ENCODE measurements at regions not wholly inside any gene's neighbourhood (a gene's known extent, or its start where the extent isn't known, plus 50 kb on each side); places are given as distances from the start of the nearest gene placed in this dataset.
"Not testable (repeated sequence)": the region's sequence is repeated elsewhere in the genome, so short reads cannot be mapped to it uniquely, and the experiment has no call there.

DNA sequence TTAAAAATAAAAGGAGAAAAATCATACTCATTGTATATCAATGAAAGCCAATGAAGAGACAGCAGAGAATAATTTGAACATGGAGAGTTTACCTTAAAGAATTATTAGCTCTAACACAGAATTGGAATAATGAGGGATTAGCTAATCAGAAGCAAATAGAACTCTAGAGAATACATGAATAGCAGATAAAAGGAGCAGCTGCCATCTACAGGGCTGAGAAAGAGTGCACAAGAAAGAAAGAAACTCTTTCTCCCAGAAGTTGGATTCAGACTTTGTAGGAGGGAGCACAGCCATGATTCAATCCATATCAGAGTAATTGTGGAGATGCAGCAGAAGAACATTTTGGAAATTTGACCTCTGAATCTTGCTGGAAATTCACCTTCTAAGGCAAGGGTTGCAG is 1171.2 kb downstream of the PLA2G4A start:
- Mint-ChIP-seq H3K4me3 (ENCODE audit: low read depth) (no peak overlapping the region), H3K27ac (no peak overlapping the region), H3K27me3 (no peaks in the 10 kb centered on the region), H3K9me3 (ENCODE audit: low read depth) (peaks cover 12% of the 10 kb centered on the region), H3K36me3 (ENCODE audit: insufficient read depth) (no peaks in the 10 kb centered on the region), H3K4me1 (ENCODE audit: low read depth) (no peaks in the 10 kb centered on the region)
- DNase-seq (ENCODE audit: low spot score, unreplicated experiment): no peak
- TF ChIP-seq, protein P1, sequence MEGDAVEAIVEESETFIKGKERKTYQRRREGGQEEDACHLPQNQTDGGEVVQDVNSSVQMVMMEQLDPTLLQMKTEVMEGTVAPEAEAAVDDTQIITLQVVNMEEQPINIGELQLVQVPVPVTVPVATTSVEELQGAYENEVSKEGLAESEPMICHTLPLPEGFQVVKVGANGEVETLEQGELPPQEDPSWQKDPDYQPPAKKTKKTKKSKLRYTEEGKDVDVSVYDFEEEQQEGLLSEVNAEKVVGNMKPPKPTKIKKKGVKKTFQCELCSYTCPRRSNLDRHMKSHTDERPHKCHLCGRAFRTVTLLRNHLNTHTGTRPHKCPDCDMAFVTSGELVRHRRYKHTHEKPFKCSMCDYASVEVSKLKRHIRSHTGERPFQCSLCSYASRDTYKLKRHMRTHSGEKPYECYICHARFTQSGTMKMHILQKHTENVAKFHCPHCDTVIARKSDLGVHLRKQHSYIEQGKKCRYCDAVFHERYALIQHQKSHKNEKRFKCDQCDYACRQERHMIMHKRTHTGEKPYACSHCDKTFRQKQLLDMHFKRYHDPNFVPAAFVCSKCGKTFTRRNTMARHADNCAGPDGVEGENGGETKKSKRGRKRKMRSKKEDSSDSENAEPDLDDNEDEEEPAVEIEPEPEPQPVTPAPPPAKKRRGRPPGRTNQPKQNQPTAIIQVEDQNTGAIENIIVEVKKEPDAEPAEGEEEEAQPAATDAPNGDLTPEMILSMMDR (IDR thresholded peaks at IDR 0.05; ENCODE audit: unreplicated experiment): no peak

DNA sequence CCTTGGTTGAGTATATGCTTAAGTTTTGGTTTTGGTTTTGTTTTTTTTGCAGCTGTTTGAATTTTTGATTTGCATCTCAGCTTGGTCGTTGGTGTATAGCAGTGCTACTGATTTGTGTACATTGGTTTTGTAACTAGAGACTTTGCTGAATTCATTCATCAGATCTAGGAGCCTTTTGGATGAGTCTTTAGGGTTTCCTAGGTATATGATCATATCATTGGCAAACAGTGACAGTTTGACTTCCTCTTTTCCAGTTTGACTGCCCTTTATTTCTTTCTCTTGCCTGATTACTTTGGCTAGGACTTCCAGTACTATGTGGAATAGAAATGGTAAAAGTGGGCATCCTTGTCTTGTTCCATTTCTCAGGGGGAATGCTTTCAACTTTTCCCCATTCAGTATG is 1174.9 kb downstream of the PLA2G4A start:
- H3K4me3 Mint-ChIP-seq (ENCODE audit: low read depth); H3K27me3 Mint-ChIP-seq; H3K4me1 Mint-ChIP-seq (ENCODE audit: low read depth); DNase-seq (ENCODE audit: low spot score, unreplicated experiment); H3K27ac Mint-ChIP-seq; H3K36me3 Mint-ChIP-seq (ENCODE audit: insufficient read depth): not testable (repeated sequence)
- H3K9me3 Mint-ChIP-seq (ENCODE audit: low read depth): peaks cover 12% of the 10 kb centered on the region

- no peak overlapping the region for H3K4me3 Mint-ChIP-seq (ENCODE audit: low read depth)
- DNase-seq (ENCODE audit: low spot score, unreplicated experiment): no peak
- TF ChIP-seq, protein P1 (IDR thresholded peaks at IDR 0.05; ENCODE audit: unreplicated experiment): no peak
- H3K4me1 Mint-ChIP-seq (ENCODE audit: low read depth): no peaks in the 10 kb centered on the region
- H3K36me3 Mint-ChIP-seq (ENCODE audit: insufficient read depth): no peaks in the 10 kb centered on the region
- H3K9me3 Mint-ChIP-seq (ENCODE audit: low read depth): peaks cover 12% of the 10 kb centered on the region
- no peak overlapping the region for H3K27ac Mint-ChIP-seq
- no peaks in the 10 kb centered on the region for H3K27me3 Mint-ChIP-seq
Observed at GRCh38 chr1:188004849-188005248, 1176.1 kb downstream of the PLA2G4A start.

GRCh38 chr1:188006354-188006753 is 1177.6 kb downstream of the PLA2G4A start:
- TF ChIP-seq, protein P1 (IDR thresholded peaks at IDR 0.05; ENCODE audit: unreplicated experiment): no peak
- Mint-ChIP-seq H3K9me3 (ENCODE audit: low read depth) (peaks cover 12% of the 10 kb centered on the region), H3K4me1 (ENCODE audit: low read depth) (no peaks in the 10 kb centered on the region), H3K27ac (no peak overlapping the region), H3K27me3 (no peaks in the 10 kb centered on the region), H3K4me3 (ENCODE audit: low read depth) (no peak overlapping the region), H3K36me3 (ENCODE audit: insufficient read depth) (no peaks in the 10 kb centered on the region)
- no peak for DNase-seq (ENCODE audit: low spot score, unreplicated experiment)

DNA sequence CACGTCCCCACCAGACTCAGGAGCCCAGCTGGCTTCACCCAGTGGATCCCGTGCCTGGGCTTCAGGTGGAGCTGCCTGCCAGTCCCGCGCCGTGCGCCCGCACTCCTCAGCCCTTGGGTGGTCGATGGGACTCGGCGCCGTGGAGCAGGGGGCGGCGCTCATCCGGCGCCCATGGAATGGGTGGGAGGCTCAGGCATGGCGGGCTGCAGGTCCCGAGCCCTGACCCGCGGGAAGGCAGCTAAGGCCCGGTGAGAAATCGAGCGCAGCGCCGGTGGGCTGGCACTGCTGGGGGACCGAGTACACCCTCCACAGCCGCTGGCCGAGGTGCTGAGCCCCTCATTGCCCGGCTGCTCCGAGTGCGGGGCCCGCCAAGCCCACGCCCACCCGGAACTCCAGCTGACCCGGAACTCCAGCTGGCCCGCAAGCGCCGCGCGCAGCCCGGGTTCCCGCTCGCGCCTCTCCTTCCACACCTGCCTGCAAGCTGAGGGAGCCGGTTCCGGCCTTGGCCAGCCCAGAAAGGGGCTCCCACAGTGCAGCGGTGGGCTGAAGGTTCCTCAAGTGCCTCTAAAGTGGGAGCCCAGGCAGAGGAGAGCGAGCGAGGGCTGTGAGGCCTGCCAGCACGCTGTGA is 1184.6 kb downstream of the PLA2G4A start:
- not testable (repeated sequence) for H3K4me1 Mint-ChIP-seq (ENCODE audit: low read depth); DNase-seq (ENCODE audit: low spot score, unreplicated experiment); H3K27ac Mint-ChIP-seq; H3K36me3 Mint-ChIP-seq (ENCODE audit: insufficient read depth); H3K27me3 Mint-ChIP-seq; H3K4me3 Mint-ChIP-seq (ENCODE audit: low read depth); H3K9me3 Mint-ChIP-seq (ENCODE audit: low read depth)

DNA sequence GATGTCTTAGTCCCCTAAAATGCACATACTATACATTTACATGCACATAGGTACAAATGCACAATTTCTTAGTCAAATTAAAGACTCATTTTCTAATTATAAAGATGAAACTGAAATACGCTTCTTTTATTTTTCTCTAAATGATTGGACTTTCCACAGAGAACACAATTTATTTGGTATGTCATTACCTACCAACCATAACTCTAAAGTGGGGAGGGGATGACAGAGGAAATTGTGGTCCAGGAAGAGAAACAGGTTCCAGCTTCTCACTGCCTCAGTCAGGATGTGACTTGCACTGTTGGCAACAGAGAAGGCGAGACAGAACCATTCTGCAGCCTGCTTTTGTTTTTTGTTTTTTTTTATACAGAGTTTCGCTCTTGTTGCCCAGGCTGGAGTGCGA is 1189.2 kb downstream of the PLA2G4A start:
- Mint-ChIP-seq H3K4me1 (ENCODE audit: low read depth) (no peaks in the 10 kb centered on the region), H3K27me3 (no peaks in the 10 kb centered on the region), H3K36me3 (ENCODE audit: insufficient read depth) (no peaks in the 10 kb centered on the region), H3K27ac (no peak overlapping the region), H3K9me3 (ENCODE audit: low read depth) (no peaks in the 10 kb centered on the region), H3K4me3 (ENCODE audit: low read depth) (no peak overlapping the region)
- no peak for DNase-seq (ENCODE audit: low spot score, unreplicated experiment)
- TF ChIP-seq, protein P1 (IDR thresholded peaks at IDR 0.05; ENCODE audit: unreplicated experiment): no peak

All from progenitor cell of endocrine pancreas (in vitro differentiated cells).